HepG2 (cell line): ENCODE measurements at regions not wholly inside any gene's neighbourhood (a gene's known extent, or its start where the extent isn't known, plus 50 kb on each side); places are given as distances from the start of the nearest gene placed in this dataset.

Experiments
- ATAC-seq: fragments of 200-7000 bp; cut with Tn5 transposase; 3 replicates; pipeline ENCODE4 v1.9.1; 2020; ENCODE audit warnings: mild to moderate bottlenecking, moderate library complexity
- BruUV-seq: library from RNA; stranded (reverse); fragments of 400-500 nt; replicated peaks from 2 replicates; lab custom pipeline; 2021; lab: Mats Ljungman, UMichigan
- CTCF ChIA-PET: fragments of 300-600 bp; formaldehyde crosslinking; extraction: SDS; loops from one replicate; lab custom pipeline; 2021; ENCODE audit warnings: low total read pairs, inconsistent platforms, low intra/inter-chr PET ratio; lab: Yijun Ruan, JAX
- POLR2A ChIA-PET: fragments of 350-600 bp; sonication (Branson Sonifier 250); formaldehyde crosslinking; loops from one replicate; lab custom pipeline; 2020; ENCODE audit warnings: antibody characterized with exemption, inconsistent platforms; lab: Yijun Ruan, JAX
- DNase-seq: peaks from one replicate; pipeline ENCODE4 v3.0.0-alpha.2; 2015; ENCODE audit warnings: low spot score
- FAIRE-seq: peaks from 3 replicates; lab custom pipeline; 2011; peaks lifted over from hg19 to GRCh38; lab: Jason Lieb, UNC
- H2AFZ ChIP-seq: one replicate; pipeline ENCODE4 v1.6.1; 2011; ENCODE audit warnings: low read length, inconsistent platforms
- H3K27ac ChIP-seq: fragments of 300-600 bp; 3 replicates; pipeline ENCODE4 v1.8.0; 2011; ENCODE audit warnings: mixed run types, mild to moderate bottlenecking, mixed read lengths, low read length, inconsistent platforms; ENCODE audit not compliant: insufficient read depth; ENCODE audit errors: extremely low read length
- H3K27me3 ChIP-seq, 2 experiments: fragments of 200-600 bp in 1 of 2; 2 replicates in 1 of 2; 3 replicates in 1 of 2; pipeline versions ENCODE4 v1.6.0 to v1.8.0; 2011; ENCODE audit warnings: low read length in 2 of 2, mild to moderate bottlenecking in 2 of 2, moderate library complexity in 2 of 2, inconsistent platforms in 1 of 2; ENCODE audit not compliant: insufficient read depth in 2 of 2, control insufficient read depth in 1 of 2
- H3K36me3 ChIP-seq, 2 experiments: fragments of 200-600 bp in 1 of 2; replicated peaks in 1 of 2; 2 replicates in 1 of 2; 3 replicates in 1 of 2; pipeline versions ENCODE4 v1.5.1 to v1.8.0; 2011; ENCODE audit warnings: low read length in 2 of 2, inconsistent platforms in 1 of 2; ENCODE audit not compliant: insufficient read depth in 2 of 2, control insufficient read depth in 1 of 2
- H3K4me1 ChIP-seq: 2 replicates; pipeline ENCODE4 v1.5.1; 2012; ENCODE audit warnings: low read length, inconsistent platforms; ENCODE audit not compliant: insufficient read depth
- H3K4me2 ChIP-seq: 2 replicates; pipeline ENCODE4 v1.6.0; 2011; ENCODE audit warnings: low read depth, low read length, inconsistent platforms
- H3K4me3 ChIP-seq, 3 experiments: fragments of 200-600 bp in 1 of 3; sonication (generic), shearing (Covaris generic) in 1 of 3; replicated peaks in 1 of 3; 2 replicates each; pipeline ENCODE4 v1.5.1; 2011 to 2016; ENCODE audit warnings: low read length in 3 of 3, inconsistent platforms in 2 of 3, low read depth in 2 of 3, mild to moderate bottlenecking in 2 of 3, control low read depth in 1 of 3, mixed read lengths in 1 of 3; ENCODE audit not compliant: insufficient read depth in 1 of 3
- H3K79me2 ChIP-seq: one replicate; pipeline ENCODE4 v1.6.1; 2011; ENCODE audit warnings: low read length, inconsistent platforms; ENCODE audit not compliant: insufficient read depth
- H3K9ac ChIP-seq: 2 replicates; pipeline ENCODE4 v1.6.0; 2011; ENCODE audit warnings: mild to moderate bottlenecking, low read depth, low read length, inconsistent platforms; ENCODE audit not compliant: insufficient read depth
- H3K9me3 ChIP-seq: 2 replicates; pipeline ENCODE4 v1.5.1; 2012; ENCODE audit warnings: mild to moderate bottlenecking, low read length
- H4K20me1 ChIP-seq: 2 replicates; pipeline ENCODE4 v1.6.0; 2011; ENCODE audit warnings: inconsistent platforms, mild to moderate bottlenecking, low read length, moderate library complexity; ENCODE audit not compliant: insufficient read depth
- BORCS8-MEF2B ChIP-seq: sonication (generic); formaldehyde crosslinking; IDR thresholded peaks from 2 replicates; pipeline ENCODE4 v1.8.0; 2022; ENCODE audit warnings: mild to moderate bottlenecking, missing genetic modification reagents
- E2F1 ChIP-seq: sonication (generic); formaldehyde crosslinking; IDR thresholded peaks from 2 replicates; pipeline ENCODE4 v1.5.0; 2020; ENCODE audit warnings: missing genetic modification reagents
- FLYWCH1 ChIP-seq: sonication (generic); formaldehyde crosslinking; IDR thresholded peaks from 2 replicates; pipeline ENCODE4 v1.8.1; 2023; ENCODE audit warnings: mild to moderate bottlenecking, missing genetic modification reagents
- KLF16 ChIP-seq, 2 experiments: sonication (generic) in 1 of 2; formaldehyde crosslinking in 1 of 2; IDR thresholded peaks; 2 replicates each; pipeline versions ENCODE4 v1.6.1 to v1.8.0; 2016 to 2023; ENCODE audit warnings: missing genetic modification reagents in 2 of 2, missing compliant biosample characterization in 1 of 2
- NCOR1 ChIP-seq: fragments of 200-600 bp; sonication (generic); IDR thresholded peaks from 2 replicates; pipeline ENCODE4 v1.7.0; 2017; ENCODE audit warnings: antibody characterized with exemption, low read length, borderline replicate concordance
- PAWR ChIP-seq: sonication (generic); formaldehyde crosslinking; IDR thresholded peaks from 2 replicates; pipeline ENCODE4 v1.4.0; 2020; ENCODE audit warnings: missing genetic modification reagents, mild to moderate bottlenecking, borderline replicate concordance
- RBM22 ChIP-seq: fragments of 200-400 bp; formaldehyde crosslinking; optimal IDR thresholded peaks from 2 replicates; pipeline ENCODE3; 2017; ENCODE audit warnings: mild to moderate bottlenecking, low read length, moderate library complexity
- SMAD3 ChIP-seq: sonication (generic); formaldehyde crosslinking; IDR thresholded peaks from 2 replicates; pipeline ENCODE4 v1.4.0; 2020; ENCODE audit warnings: missing genetic modification reagents
- SOX13 ChIP-seq, 3 experiments: fragments of 450-650 bp in 1 of 3; sonication (generic) in 1 of 3; formaldehyde crosslinking in 1 of 3; IDR thresholded peaks in 2 of 3; conservative IDR thresholded peaks in 1 of 3; 2 replicates each; pipeline versions ENCODE4 v1.5.0 to v1.6.1; 2016 to 2020; ENCODE audit warnings: antibody characterized with exemption in 1 of 3, mild to moderate bottlenecking in 1 of 3, missing compliant biosample characterization in 1 of 3, missing genetic modification reagents in 1 of 3, moderate library complexity in 1 of 3
- SOX6 ChIP-seq, 2 experiments: fragments of 450-650 bp in 1 of 2; sonication (generic) in 1 of 2; formaldehyde crosslinking in 1 of 2; IDR thresholded peaks; 2 replicates each; pipeline versions ENCODE4 v1.4.0 to v1.6.1; 2017 to 2020; ENCODE audit warnings: antibody characterized with exemption in 1 of 2, mild to moderate bottlenecking in 1 of 2, missing genetic modification reagents in 1 of 2
- SSRP1 ChIP-seq: IDR thresholded peaks from 2 replicates; pipeline ENCODE4 v1.6.1; 2016; ENCODE audit warnings: control low read depth
- ZNF326 ChIP-seq: sonication (generic); formaldehyde crosslinking; IDR thresholded peaks from 2 replicates; pipeline ENCODE4 v1.4.0; 2020; ENCODE audit warnings: missing genetic modification reagents, borderline replicate concordance
- ZNF503 ChIP-seq: sonication (generic); formaldehyde crosslinking; IDR thresholded peaks from 2 replicates; pipeline ENCODE4 v1.4.0; 2020; ENCODE audit warnings: missing genetic modification reagents
- ZNF510 ChIP-seq: sonication (generic); formaldehyde crosslinking; IDR thresholded peaks from 2 replicates; pipeline ENCODE4 v1.4.0; 2020; ENCODE audit warnings: low read depth, mild to moderate bottlenecking, missing genetic modification reagents
- ZNF768 ChIP-seq: sonication (generic); formaldehyde crosslinking; IDR thresholded peaks from 2 replicates; pipeline ENCODE4 v1.4.0; 2020; ENCODE audit warnings: missing genetic modification reagents
- WGBS: methylation state at CpG from one replicate; pipeline ENCODE4 v1.1.6; 2017; ENCODE audit warnings: low lambda C conversion rate; 5-methylcytosine and 5-hydroxymethylcytosine counted together
- in situ Hi-C: cut with HindIII; loops from 2 replicates; pipeline ENCODE4 v1.10.0; 2017; ENCODE audit warnings: low pct_unique_long_range_greater_than_20kb; ENCODE audit not compliant: extremely low pct_ligation_motif_present
- intact Hi-C: fragments of 100-400 bp; cut with micrococcal nuclease; formaldehyde crosslinking; loops from one replicate; pipeline ENCODE4 v1.10.0; 2022; ENCODE audit not compliant: unreplicated experiment
- TF ChIP-seq, protein P1 (sequence below): sonication (generic); formaldehyde crosslinking; IDR thresholded peaks from 2 replicates; pipeline ENCODE4 v1.8.1; 2022; ENCODE audit warnings: mild to moderate bottlenecking, missing genetic modification reagents

DNA sequence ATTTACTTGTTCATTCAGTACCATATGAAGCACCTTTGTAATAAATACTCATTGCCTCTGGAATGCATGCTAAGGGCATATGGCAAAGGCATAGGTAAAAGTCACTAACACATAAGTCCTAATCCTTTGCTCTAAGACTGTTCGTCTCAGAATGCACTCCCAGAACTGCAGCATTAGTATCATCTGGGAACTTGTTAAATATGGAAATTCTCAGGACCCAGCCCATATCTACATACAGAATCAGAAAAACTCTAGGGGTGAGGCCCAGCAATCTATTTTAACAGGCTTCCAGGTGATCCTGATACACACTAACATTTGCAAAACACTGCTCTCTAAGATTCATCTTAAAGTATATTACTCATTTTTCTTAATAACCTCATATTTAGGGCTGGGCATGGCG is 113.8 kb upstream of the CDH6 start:
- intact Hi-C loops (no loop called here), in situ Hi-C loops (no loop called here)
- WGBS = 0% methylated on average over 2 of the region's 2 CpGs
- Histone ChIP-seq H3K27me3 (no peaks in the 10 kb centered on the region), H3K79me2 (no peaks in the 10 kb centered on the region), H3K27ac (no peak overlapping the region), H3K4me3 (no peak overlapping the region), H3K4me2 (no peak overlapping the region), H2AFZ (no peak overlapping the region), H3K4me1 (no peaks in the 10 kb centered on the region), H3K9me3 (no peaks in the 10 kb centered on the region; the same call in 1 of the 2 replicates), H3K9ac (no peak overlapping the region), H3K36me3 (no peaks in the 10 kb centered on the region), H4K20me1 (no peaks in the 10 kb centered on the region)
- CTCF ChIA-PET = no interaction called here
- no peak for ATAC-seq
- BruUV-seq = no TSS peak
- DNase-seq = no peak
- POLR2A ChIA-PET = no interaction called here
- TF ChIP-seq BORCS8-MEF2B (CRISPR knock-in tag) = no peak
- TF ChIP-seq, protein P1, sequence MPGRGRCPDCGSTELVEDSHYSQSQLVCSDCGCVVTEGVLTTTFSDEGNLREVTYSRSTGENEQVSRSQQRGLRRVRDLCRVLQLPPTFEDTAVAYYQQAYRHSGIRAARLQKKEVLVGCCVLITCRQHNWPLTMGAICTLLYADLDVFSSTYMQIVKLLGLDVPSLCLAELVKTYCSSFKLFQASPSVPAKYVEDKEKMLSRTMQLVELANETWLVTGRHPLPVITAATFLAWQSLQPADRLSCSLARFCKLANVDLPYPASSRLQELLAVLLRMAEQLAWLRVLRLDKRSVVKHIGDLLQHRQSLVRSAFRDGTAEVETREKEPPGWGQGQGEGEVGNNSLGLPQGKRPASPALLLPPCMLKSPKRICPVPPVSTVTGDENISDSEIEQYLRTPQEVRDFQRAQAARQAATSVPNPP = no peak
- FAIRE-seq = no peak

DNA sequence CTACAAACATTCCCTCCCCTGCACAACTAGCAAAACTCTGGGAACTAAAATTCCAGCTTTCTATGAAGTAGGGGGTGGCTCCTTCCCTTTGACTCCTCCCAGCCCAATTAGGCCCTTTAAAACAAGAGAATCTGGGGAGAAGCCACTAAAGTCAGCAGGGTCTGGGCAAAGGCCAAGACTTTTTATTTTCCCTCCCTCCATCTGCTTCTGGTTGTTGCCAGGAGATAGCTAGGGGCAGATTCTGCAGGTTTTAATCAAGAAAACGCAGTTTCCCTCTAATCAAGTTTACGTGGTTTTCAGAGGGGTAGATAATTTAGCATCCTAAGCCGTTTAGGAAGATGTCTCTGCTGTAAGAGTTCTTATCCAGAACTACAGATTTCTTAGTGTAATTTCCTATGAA is 114.5 kb upstream of the CDH6 start:
- Histone ChIP-seq H3K4me1 (no peaks in the 10 kb centered on the region), H3K4me3 (no peak overlapping the region), H3K9ac (no peak overlapping the region), H3K27me3 (no peaks in the 10 kb centered on the region), H3K79me2 (no peaks in the 10 kb centered on the region), H3K4me2 (no peak overlapping the region), H4K20me1 (no peaks in the 10 kb centered on the region), H3K27ac (no peak overlapping the region), H2AFZ (no peak overlapping the region), H3K9me3 (no peaks in the 10 kb centered on the region; the same call in 1 of the 2 replicates), H3K36me3 (no peaks in the 10 kb centered on the region)
- 0% methylated on average over 3 of the region's 3 CpGs for WGBS
- FAIRE-seq (no peak), DNase-seq (no peak), ATAC-seq (no peak)
- ChIA-PET CTCF (no interaction called here), POLR2A (no interaction called here)
- BruUV-seq = no TSS peak
- intact Hi-C loops (no loop called here), in situ Hi-C loops (no loop called here)
- TF ChIP-seq SSRP1 (CRISPR knock-in tag) (no peak), SMAD3 (no peak), ZNF510 (no peak), PAWR (CRISPR knock-in tag) (no peak), FLYWCH1 (CRISPR knock-in tag) (no peak), ZNF326 (CRISPR knock-in tag) (no peak), ZNF768 (no peak), E2F1 (CRISPR knock-in tag) (no peak), ZNF503 (no peak), KLF16 (CRISPR knock-in tag; IDR thresholded peaks at IDR 0.05) (no peak), SOX6 (IDR thresholded peaks at IDR 0.05) (no peak), SOX6 (CRISPR knock-in tag; IDR thresholded peaks at IDR 0.05) (no peak), RBM22 (no peak), SOX13 (IDR thresholded peaks at IDR 0.05) (no peak), SOX13 (CRISPR knock-in tag; conservative IDR thresholded peaks at IDR 0.05 in 1 of 2, IDR thresholded peaks at IDR 0.05 in 1 of 2) (no peak), NCOR1 (no peak)
